Stimulated activated CD4-positive, alpha-beta T cell treated with anti-CD3 and anti-CD28 coated beads, Interleukin-1b, Interleukin-23, amount 100 ng/mL, for 24 hours (primary cell): ENCODE measurements at regions not wholly inside any gene's neighbourhood (a gene's known extent, or its start where the extent isn't known, plus 50 kb on each side); places are given as distances from the start of the nearest gene placed in this dataset.
"Not testable (repeated sequence)": the region's sequence is repeated elsewhere in the genome, so short reads cannot be mapped to it uniquely, and the experiment has no call there.

Experiments
- DNase-seq, 4 experiments: peaks; one replicate each; pipeline ENCODE4 v3.0.0-alpha.2; 2020; ENCODE audit warnings: low read depth in 4 of 4, low spot score in 1 of 4

GRCh38 chr1:189987509-189987908 is 490.2 kb downstream of the BRINP3 start:
- no peak for DNase-seq

- DNase-seq, result no peak
These were observed 484.8 kb downstream of the BRINP3 start for GRCh38 chr1:189992856-189993255.

GRCh38 chr1:190000365-190000872 is 477.2 kb downstream of the BRINP3 start:
- DNase-seq, result no peak

GRCh38 chr1:190001187-190001586 is 476.5 kb downstream of the BRINP3 start:
- no peak for DNase-seq

- DNase-seq, result no peak
These were observed 474.3 kb downstream of the BRINP3 start for GRCh38 chr1:190003376-190003775.

- no peak for DNase-seq
These were observed 466.1 kb downstream of the BRINP3 start for GRCh38 chr1:190011585-190011984.

- DNase-seq, result not testable (repeated sequence)
These were observed 458.5 kb downstream of the BRINP3 start for GRCh38 chr1:190019151-190019550.

GRCh38 chr1:190019717-190020116 is 457.9 kb downstream of the BRINP3 start:
- DNase-seq, result no peak

GRCh38 chr1:190022709-190023108 is 455.0 kb downstream of the BRINP3 start:
- no peak for DNase-seq

- no peak for DNase-seq
These were observed 448.2 kb downstream of the BRINP3 start for GRCh38 chr1:190029441-190029840.

GRCh38 chr1:190043655-190044054 is 434.0 kb downstream of the BRINP3 start:
- DNase-seq, result no peak

- no peak for DNase-seq
These were observed 431.4 kb downstream of the BRINP3 start for GRCh38 chr1:190046231-190046630.
